SU-DHL-6 (cell line): ENCODE measurements at regions not wholly inside any gene's neighbourhood (a gene's known extent, or its start where the extent isn't known, plus 50 kb on each side); places are given as distances from the start of the nearest gene placed in this dataset.

Experiments used
- H2AFZ ChIP-seq: fragments of 200-600 bp; sonication (generic); 2 replicates; pipeline ENCODE4 v1.6.1; 2014; ENCODE audit warnings: low read depth, mild to moderate bottlenecking, moderate library complexity, mixed read lengths, antibody characterized with exemption, low read length; ENCODE audit not compliant: severe bottlenecking
- H3F3A ChIP-seq: fragments of 200-600 bp; shearing (Covaris generic); 2 replicates; pipeline ENCODE4 v1.6.0; 2016; ENCODE audit warnings: antibody characterized with exemption, mild to moderate bottlenecking; ENCODE audit not compliant: insufficient read depth
- H3K27ac ChIP-seq: fragments of 200-600 bp; sonication (generic); 2 replicates; pipeline ENCODE4 v1.5.1; 2016; ENCODE audit warnings: low read depth, mild to moderate bottlenecking, low read length, moderate library complexity, mixed read lengths
- H3K27me3 ChIP-seq: fragments of 200-600 bp; sonication (generic), shearing (Covaris generic); 2 replicates; pipeline ENCODE4 v1.6.0; 2014; ENCODE audit warnings: mild to moderate bottlenecking, low read length
- H3K36me3 ChIP-seq: fragments of 200-600 bp; sonication (generic); 2 replicates; pipeline ENCODE4 v1.6.1; 2014; ENCODE audit warnings: mild to moderate bottlenecking, low read length, mixed read lengths
- H3K4me2 ChIP-seq: fragments of 300-600, 200-600 bp; shearing (Covaris generic), sonication (generic); 2 replicates; pipeline ENCODE4 v1.6.0; 2014; ENCODE audit warnings: low read length, low read depth, mild to moderate bottlenecking; ENCODE audit not compliant: poor library complexity, severe bottlenecking
- H3K4me3 ChIP-seq: fragments of 200-600 bp; sonication (generic); 2 replicates; pipeline ENCODE4 v1.5.1; 2014; ENCODE audit warnings: antibody characterized with exemption, low read length, mild to moderate bottlenecking, mixed read lengths; ENCODE audit not compliant: insufficient read depth, poor library complexity, severe bottlenecking
- H3K79me2 ChIP-seq: fragments of 200-600 bp; sonication (generic); 2 replicates; pipeline ENCODE4 v1.6.1; 2014; ENCODE audit warnings: mild to moderate bottlenecking, low read length, moderate library complexity; ENCODE audit not compliant: insufficient read depth
- H3K9ac ChIP-seq: fragments of 200-600 bp; sonication (generic); 2 replicates; pipeline ENCODE4 v1.7.0; 2014; ENCODE audit warnings: mild to moderate bottlenecking, low read length
- H3K9me2 ChIP-seq: fragments of 200-600 bp; sonication (generic); replicated peaks from 2 replicates; pipeline ENCODE4 v1.6.1; 2014; ENCODE audit warnings: low read length; ENCODE audit not compliant: insufficient read depth
- H3K9me3 ChIP-seq: fragments of 200-600 bp; sonication (generic); 2 replicates; pipeline ENCODE4 v1.6.1; 2014; ENCODE audit warnings: low read length, mixed read lengths; ENCODE audit not compliant: insufficient read depth
- H4K20me1 ChIP-seq: fragments of 200-600 bp; sonication (generic); 2 replicates; pipeline ENCODE4 v1.6.1; 2014; ENCODE audit warnings: low read depth, mild to moderate bottlenecking, antibody characterized with exemption, low read length, moderate library complexity, mixed read lengths
- CTCF ChIP-seq: fragments of 200-600 bp; sonication (generic); IDR thresholded peaks from one replicate; pipeline ENCODE4 v1.5.1; 2017; ENCODE audit warnings: antibody characterized with exemption, mild to moderate bottlenecking, low read length, moderate library complexity; ENCODE audit not compliant: insufficient read depth, poor library complexity, severe bottlenecking
- EZH2phosphoT487 ChIP-seq: fragments of 200-600 bp; sonication (generic), shearing (Covaris generic); conservative IDR thresholded peaks from 2 replicates; pipeline ENCODE4 v1.6.1; 2018; ENCODE audit warnings: mild to moderate bottlenecking, antibody characterized with exemption, low read length, moderate library complexity, mixed read lengths

GRCh38 chr5:96247097-96247701 is 185.8 kb downstream of the PCSK1 start:
- Histone ChIP-seq H3F3A (no peaks in the 10 kb centered on the region), H3K79me2 (no peaks in the 10 kb centered on the region), H3K27ac (no peak overlapping the region), H3K9me2 (no peaks in the 10 kb centered on the region), H3K9me3 (no peaks in the 10 kb centered on the region), H3K27me3 (no peaks in the 10 kb centered on the region), H3K9ac (no peak overlapping the region), H3K4me3 (no peak overlapping the region), H3K36me3 (no peaks in the 10 kb centered on the region), H4K20me1 (no peaks in the 10 kb centered on the region), H2AFZ (no peak overlapping the region), H3K4me2 (no peak overlapping the region)
- TF ChIP-seq CTCF = no peak
- TF ChIP-seq EZH2phosphoT487 = no peak

- Histone ChIP-seq H3K36me3 (no peaks in the 10 kb centered on the region), H3K9me2 (no peaks in the 10 kb centered on the region), H3K9me3 (no peaks in the 10 kb centered on the region), H3K9ac (no peak overlapping the region), H3K27me3 (no peaks in the 10 kb centered on the region), H2AFZ (no peak overlapping the region), H3K4me2 (no peak overlapping the region), H3K79me2 (no peaks in the 10 kb centered on the region), H3F3A (no peaks in the 10 kb centered on the region), H3K4me3 (no peak overlapping the region), H3K27ac (no peak overlapping the region), H4K20me1 (no peaks in the 10 kb centered on the region)
- TF ChIP-seq EZH2phosphoT487 (no peak), CTCF (no peak)
These were observed 187.6 kb downstream of the PCSK1 start for GRCh38 chr5:96245140-96246091.

- Histone ChIP-seq H3K9me2 (no peaks in the 10 kb centered on the region), H3K4me3 (no peak overlapping the region), H4K20me1 (no peaks in the 10 kb centered on the region), H3K27ac (no peak overlapping the region), H3K27me3 (no peaks in the 10 kb centered on the region), H2AFZ (no peak overlapping the region), H3F3A (no peaks in the 10 kb centered on the region), H3K36me3 (no peaks in the 10 kb centered on the region), H3K4me2 (no peak overlapping the region), H3K79me2 (no peaks in the 10 kb centered on the region), H3K9me3 (no peaks in the 10 kb centered on the region), H3K9ac (no peak overlapping the region)
- TF ChIP-seq EZH2phosphoT487 (no peak), CTCF (no peak)
These were observed 188.4 kb downstream of the PCSK1 start for GRCh38 chr5:96244696-96245095.
